Activated T-helper 9 cell treated with anti-CD3 and anti-CD28 coated beads, Interleukin-2, amount 50 U/mL, for 16 hours (primary cell): ENCODE measurements at regions not wholly inside any gene's neighbourhood (a gene's known extent, or its start where the extent isn't known, plus 50 kb on each side); places are given as distances from the start of the nearest gene placed in this dataset.
"Not testable (repeated sequence)": the region's sequence is repeated elsewhere in the genome, so short reads cannot be mapped to it uniquely, and the experiment has no call there.

Experiments used
- DNase-seq: peaks from one replicate; pipeline ENCODE4 v3.0.0-alpha.2; 2020; ENCODE audit warnings: low read depth

DNA sequence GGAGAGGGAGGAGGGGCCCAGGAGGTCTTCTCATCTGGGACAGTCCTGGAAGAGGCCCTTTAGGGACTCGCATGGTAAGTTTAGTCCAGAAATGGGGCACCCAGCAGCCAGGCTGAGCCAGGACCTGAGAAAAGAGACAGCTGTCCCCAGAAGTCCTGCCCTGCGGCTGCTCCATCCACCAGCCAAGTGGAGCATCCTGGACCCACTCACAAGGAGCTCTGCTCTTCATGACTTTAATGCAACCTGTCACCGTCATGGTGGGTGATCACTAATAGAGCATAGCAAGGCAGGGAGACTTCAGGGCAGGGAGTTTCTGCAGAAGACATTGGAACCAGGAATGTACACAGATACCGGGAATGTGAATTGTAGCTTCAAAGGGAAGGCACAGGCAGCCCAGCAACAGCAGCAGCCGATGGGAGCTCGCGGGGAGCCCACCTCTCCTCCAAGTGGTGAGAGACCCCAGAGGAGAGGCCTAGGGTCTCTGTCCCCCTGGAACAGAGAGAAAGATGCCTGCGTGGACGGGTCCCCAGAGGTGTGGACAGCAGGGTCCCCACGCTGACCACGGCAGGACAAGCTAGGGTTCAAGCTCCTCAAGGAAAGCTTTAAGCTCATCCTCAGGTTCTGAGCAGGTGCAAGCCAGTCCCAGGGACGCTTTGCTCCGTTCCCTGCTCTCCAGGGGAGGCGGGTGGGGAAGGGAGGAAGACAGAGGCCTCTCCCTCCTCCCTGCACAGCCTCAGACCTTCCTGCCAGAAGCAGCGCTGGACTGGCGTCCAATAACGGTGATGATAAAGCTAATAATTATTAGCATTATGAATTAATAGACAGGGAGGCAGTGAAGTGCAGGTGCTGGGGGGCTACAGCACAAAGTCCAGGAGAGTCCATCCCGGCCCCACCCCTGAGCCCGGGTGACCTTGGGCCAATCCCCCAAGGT is 335.3 kb downstream of the ADGRD1 start:
- not testable (repeated sequence) for DNase-seq

DNA sequence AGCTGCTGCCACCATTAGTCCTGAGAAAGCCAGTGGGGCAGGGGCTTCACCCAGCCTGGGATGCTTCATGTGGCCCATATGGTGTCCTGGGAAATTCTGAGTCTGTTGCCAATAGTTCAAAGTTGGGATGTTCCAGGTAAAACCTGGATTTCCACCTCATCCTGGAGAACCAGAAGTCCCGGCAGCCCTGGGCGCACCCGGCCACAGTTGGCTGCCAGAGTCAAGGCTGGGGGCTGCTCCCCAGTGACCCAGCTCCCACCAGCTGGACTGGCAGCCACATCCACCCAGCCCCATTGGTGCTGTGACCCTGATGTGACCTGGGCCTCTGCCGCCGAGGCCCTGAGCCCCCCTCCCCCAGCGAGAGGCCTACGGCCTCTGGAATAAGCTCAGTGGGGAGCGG is 336.1 kb downstream of the ADGRD1 start:
- not testable (repeated sequence) for DNase-seq

DNA sequence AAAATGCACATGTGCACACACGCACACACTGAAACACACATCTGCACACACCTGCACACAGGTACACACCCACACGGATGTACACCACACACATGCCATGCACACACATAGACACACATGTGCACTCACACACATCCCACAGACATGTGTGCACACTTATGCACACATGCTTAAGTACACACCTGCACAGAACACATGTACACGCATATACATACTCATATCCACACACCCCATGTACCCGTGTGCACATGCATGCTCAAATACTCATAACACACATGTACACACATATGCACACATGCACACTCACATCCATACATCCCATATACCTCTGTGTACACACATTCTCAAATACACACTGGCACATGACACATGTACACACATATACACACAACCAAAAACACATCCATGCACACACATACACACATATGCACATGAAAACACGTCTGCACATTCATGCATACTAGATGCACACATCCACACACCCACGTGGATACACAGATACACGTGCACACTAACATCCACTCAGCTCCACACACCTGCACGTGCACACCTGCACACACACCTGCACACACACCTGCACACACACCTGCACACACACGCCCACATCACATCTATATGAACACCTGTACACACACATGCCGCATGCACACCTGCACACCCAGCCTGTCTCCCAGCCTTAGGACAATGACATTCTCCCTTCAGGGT is 336.7 kb downstream of the ADGRD1 start:
- DNase-seq = no peak

DNA sequence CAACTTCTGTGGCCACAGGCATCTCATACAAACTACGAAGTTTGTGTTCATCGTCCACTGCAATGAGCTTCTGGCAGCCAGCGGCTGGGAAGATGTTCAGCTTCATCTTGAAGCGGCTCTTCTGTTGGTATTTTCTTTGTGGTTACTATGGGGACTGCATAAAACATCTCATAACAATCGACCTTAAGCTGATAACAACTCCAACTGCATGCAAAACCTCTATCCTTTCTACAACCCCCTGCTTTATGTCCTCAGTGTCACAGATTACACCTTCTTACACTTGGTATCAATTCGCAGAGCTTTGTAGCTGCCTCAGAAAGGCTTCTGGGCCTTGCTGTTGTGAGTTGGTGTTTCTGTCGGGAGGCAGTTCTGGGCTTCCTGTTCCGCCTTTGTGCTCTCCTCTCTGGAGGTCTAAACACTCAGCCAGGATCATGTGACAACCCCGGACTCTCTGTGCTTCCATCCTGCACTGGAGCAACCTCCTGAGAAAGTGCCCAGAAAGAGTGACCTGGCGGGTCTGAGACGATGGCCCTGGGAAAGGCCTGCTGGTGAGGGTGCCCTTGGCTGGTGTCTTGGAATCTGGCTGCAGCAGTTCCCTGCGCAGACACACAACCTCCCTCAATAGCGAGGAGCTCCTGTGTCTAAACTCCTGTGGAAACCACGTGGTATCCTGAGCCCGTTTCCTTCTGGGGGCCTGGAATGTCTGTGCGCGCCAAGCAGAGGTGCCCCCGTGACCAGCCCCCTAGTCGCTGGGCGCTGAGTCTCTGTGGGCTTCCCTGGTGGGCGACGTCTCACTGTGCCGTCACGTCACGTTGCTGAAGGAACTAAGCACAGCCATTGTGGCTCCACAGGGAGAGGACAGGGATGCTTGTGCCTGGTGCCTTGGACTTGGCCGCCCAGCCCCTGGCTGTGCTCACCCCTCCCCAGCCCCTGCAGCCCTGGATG is 339.6 kb downstream of the ADGRD1 start:
- not testable (repeated sequence) for DNase-seq

DNA sequence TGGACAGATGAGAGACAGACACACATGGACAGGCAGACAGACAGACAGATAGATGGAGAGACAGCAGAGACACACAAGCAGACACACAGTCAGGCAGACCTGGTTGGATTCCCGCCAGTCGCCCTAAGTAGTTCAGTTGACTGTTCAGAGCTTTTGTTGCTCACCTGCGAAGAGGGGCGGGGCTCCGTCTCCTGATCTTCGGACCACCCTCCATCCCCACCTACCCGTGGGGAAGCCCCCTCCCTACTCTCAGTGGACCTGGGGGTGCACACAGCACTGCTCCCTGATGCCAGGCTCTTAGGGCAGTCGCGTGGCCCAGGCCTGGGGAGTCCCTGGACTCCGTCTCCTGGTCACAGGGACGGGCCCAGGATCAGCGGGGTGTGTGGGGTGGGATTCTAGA is 341.0 kb downstream of the ADGRD1 start:
- DNase-seq = not testable (repeated sequence)

DNA sequence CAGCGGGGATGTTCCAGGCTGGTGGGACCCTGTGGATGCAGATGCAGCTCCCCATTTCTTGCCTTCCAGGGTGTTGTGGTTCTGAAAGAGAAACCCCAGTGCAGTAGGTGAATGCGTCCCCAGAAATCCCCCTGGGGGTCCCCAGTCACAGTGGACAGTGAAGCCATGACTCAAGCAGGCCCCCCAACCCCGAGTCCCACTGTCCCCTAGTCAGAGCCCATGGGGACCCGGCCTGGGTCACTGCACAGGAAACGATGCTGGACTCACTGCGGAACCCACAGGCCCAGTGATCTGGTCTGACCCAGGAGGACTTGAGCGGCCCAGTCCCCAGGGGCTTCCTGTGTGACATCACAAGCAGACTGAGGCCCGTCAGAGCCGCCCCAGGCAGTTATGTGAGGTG is 341.4 kb downstream of the ADGRD1 start:
- DNase-seq = not testable (repeated sequence)

DNA sequence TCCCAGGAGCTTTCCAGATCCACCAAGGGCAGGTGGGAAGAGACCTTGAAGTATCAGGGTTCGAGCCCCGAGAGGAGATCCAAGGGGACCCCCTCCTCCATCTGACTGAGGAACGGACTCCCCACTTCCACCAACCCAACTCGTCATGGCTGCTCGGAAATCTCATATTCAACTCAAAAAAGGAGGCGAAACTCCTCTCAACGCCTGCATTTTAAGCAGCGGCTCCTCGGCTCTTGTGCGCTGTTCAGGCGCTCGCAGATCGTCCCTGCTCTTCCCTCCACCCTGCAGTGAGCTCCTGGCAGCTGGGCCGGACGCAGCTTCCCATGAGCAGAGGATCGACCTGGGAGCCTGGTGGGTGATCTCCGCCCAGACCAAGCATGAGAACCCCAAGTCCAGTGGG is 341.9 kb downstream of the ADGRD1 start:
- DNase-seq = not testable (repeated sequence)

DNA sequence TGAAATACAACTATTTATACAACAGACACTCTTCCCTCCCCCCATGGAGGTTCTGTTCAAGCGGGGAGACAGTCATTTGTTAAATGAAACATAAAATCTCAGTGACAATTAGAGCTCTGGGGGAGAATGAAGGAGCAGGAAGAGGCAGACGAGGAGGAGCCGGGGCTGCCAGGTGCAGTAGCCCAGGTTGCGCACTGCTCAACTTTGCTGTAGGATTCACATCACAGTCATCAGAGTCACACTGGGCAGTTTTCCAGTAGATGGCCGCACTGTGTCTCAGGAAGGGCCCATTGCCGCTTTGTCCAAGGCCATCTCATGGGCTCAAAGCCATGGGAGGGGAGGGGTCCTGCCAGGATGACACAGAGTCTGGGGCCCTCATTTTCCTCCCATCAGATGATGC is 342.4 kb downstream of the ADGRD1 start:
- DNase-seq = not testable (repeated sequence)

DNA sequence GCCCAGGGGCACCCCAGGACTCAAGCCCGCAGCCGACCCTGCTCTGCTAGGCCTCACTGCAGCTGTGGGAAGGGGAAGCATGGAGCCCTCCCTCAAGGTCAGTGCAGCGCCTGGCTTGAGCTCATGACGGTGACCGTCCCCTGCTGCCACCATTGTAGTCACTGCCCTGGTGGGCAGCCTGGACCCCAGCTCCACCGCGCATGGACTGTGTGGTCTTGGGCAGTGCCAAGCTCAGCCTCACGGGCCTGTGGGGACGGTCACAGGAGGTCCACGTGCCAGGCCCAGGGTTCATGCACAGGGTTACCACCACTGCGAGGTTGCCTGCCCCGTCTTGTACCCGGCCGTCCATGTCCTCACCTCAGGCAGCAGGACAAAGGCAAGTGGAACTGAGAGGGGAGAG is 342.9 kb downstream of the ADGRD1 start:
- not testable (repeated sequence) for DNase-seq

DNA sequence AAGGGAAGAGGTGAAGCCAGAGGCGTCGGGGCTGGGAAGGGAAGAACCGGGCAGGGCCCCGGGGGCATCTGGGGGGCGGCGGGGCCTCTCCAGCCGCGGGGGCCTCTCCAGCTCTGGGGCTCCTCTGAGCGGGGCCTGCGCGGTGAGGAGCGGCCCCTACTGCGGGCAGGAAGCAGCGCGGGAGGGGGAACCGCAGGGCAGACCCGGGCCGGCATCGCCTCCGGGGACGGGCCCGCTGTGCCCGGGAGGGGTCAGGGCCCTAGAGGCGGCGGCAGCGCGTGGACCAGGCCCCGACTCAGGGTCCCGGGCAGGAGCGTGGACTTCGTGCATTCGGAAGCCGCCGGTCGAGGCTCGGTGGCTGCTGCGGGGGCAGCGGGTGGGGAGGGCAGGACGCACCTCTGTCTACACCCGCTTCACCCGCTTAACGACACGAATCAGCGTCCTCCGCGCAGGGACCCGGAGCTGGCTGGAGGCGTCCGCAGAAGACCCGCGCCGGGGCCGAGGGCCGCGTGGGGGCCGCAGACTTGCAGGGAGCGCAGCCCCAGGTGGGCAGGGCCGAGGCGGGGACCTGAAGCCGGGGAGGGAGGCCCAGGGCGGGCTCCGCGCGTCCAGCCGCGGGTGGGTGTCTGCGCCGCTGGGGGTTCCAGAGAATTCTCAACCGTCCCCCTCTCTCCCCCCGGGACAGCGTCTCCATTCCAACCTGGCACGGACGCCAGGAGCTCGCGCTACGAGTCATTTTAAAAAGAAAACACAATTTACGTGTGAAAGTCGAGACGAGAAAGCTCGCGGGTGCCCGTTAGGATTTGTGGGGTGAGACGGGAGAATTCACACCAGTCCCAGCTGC is 345.0 kb downstream of the ADGRD1 start:
- DNase-seq = not testable (repeated sequence)

DNA sequence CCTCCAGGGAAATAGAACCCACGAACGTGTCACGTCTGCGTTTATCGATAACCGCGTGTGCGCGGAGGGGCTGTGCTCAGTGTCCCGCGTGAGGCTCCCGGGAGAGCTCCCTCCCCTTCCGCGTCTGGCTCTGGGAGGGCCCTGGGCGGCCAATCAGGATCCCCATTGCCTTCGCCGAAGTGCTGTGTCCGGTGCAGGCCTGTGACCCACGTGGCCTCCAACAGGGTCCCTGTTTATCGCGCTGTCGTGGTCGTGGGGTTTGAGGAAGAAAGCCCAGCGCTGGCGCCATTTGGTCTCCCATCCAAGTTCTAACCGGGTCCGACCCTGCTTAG is 345.6 kb downstream of the ADGRD1 start:
- DNase-seq = not testable (repeated sequence)

DNA sequence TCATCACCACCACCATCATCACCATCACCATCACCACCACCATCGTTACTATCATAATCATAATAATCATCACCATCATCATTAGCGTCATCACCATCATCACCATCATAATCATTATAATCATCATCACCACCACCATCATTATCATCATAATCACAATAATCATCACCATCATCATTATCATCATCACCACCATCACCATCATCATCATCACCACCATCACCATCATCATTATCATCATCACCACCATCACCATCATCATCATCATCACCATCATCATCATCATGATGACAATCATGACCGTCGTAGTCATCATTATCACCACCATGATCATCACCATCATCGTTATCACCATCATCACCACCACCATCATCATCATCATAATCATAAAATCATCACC is 349.9 kb downstream of the ADGRD1 start:
- not testable (repeated sequence) for DNase-seq

DNA sequence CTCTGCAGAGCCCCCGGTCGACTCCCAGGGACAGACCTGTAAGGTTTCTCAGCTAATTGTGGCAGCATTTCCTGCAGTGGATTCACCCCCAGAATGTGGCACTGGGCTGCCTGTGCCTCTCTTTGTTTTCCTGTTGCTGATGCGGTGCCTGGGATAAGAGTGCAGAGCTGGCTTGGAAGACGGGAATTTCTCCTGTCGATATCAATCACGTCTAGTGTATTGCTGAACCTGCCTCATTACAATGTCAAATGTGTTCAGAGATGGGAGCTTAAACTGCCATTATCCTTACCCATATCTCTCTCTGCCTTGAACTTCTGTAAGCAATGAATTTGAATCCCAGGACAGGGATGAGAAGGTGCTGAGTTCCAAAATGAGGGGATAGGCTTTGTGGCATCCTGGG is 350.9 kb downstream of the ADGRD1 start:
- not testable (repeated sequence) for DNase-seq

DNA sequence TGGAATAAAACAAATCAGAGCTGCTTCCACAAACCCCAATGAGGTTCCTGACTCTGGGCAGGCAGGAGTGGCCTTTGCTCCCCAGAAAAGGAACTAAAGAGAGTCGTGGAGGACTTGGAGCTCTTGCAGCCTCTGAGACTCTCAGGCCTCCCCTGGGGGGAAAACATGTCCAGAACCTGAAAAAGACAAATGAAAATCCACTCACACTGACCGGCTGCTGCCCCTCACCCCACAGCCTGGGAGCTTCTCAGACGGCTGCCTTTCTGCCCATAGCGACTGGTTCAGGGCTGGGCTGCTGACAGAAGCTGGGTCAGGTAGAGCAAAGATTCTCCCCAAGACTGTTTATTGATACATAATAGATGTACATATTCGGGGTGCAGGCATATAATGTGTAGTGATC is 356.0 kb downstream of the ADGRD1 start:
- no peak for DNase-seq

DNA sequence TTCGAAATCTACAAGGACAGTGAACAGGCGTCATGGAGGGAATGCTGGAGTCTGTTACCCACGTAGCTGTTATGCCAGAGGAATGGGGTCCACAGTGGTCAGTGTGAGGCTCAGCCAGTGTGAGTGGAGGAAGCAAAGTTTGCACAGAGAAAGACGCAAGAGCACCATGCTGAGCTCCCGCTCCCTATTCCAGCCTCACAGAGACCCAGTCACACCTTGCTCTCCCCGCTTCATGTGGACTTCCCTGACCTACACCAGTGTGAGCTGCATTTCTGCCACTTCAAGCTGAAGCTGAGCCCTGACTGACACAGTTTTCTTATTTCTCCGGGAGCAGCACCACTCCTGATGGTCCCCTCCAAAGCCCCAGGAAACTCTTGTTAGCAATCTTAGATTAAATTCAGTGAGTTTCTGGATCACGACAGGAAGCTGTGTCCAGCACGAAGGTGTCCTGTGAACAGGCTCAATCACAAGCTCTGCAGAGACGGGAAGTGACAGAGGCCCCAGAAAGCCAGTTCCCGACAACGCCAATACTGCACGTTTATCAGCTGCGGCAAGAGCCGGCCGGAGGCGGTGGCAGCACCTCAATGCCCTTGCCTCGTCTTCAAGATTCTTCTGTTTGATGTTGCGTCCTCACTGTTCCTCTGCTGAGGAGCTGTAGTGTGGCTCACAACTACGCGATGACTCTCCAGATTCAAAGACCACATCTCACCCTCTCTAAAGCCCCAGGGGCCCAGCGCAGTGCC is 356.7 kb downstream of the ADGRD1 start:
- not testable (repeated sequence) for DNase-seq

DNA sequence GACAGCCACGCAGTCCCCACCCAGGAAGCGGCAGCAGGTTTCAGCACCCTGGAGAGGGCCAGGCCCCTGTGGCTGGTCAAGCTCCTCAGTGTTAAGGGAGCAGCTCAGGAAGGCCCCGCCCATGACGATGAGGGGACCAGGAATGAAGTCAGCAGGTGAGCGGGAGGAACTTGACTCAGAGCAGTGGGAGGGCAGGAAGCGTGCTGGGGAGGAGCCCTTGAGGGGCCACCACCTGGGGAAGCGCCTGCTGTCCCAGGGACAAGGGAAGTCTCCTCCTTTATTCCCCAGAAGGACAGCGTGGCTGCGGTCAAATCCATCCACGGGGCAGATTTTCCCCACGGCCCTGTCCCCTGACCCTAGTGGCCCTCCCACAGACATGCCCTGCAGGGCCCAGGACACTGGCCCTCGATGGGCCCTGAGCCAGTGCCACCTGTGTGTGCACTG is 357.6 kb downstream of the ADGRD1 start:
- not testable (repeated sequence) for DNase-seq

DNA sequence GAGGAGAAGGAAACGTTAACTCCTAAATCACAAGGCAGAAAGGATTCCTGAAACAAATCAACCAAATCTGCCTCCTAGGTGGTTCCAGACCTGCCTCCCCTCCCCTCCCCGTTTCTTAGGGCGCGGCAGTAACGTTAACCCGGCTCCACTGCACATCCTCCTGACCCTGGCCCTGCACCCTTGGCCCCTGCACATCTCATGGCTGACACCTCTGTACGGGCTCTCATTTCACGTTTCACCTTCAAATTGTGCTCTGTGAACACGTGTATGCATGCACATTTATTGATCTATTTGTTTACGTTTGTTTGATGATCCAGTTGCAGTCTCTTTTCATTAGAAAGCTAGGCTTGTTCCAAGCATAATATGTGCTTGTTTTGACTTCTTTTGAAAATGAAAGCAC is 358.1 kb downstream of the ADGRD1 start:
- DNase-seq = no peak

DNA sequence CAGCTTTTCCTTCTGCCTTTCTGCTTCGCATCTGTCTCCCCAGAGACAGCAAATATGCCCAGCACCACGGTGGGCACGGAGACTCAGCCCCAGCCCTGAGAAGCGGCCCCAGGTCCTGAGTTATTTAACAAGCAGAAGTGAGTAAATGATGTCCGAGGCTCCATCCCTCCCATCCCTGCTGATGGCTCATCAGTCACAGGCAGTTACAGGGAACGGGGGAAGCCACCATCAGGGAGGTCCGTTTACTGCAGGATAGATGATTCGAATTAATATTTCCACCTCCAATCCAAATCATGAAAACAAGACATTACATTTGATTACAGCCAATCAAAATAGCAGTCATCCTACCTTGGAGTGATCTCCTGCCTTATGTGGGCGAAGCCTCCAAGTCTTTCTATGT is 358.7 kb downstream of the ADGRD1 start:
- DNase-seq = not testable (repeated sequence)

DNA sequence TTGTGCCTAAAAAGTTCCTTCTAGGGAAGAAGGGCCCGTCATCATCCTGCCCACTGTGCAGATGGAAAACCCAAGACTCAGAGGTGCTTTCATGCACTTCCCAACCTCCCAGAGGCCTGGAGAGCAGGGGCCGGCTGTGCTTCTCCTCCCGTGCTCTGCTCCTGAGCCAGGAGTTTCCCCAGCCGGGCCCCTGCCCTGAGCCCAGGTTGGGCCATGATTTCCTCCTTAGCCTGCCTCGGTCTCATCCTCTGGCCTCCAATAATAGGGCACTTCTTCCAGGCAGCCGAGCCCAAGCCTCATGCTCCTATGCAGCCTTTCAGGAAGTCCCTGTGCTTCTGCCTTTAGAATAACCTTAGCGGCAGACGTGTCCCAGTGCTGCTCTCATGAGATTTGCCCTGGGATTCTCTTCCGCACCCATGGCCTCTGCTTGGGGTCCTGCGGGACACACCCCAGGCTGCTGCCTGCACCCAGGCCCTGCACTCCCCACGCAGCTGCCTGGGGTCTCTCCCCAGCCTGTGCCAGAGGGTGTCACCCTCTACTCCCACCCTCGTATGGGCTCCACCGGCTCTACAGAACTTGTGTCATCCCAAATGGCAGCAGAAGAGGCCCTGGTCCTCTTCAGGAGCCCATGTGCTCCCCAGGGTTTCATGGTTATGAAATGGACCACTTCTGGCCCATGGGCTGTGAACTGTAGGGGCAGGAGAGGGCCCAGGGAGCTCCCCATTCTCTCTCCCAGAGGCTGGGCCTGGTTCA is 359.3 kb downstream of the ADGRD1 start:
- no peak for DNase-seq

DNA sequence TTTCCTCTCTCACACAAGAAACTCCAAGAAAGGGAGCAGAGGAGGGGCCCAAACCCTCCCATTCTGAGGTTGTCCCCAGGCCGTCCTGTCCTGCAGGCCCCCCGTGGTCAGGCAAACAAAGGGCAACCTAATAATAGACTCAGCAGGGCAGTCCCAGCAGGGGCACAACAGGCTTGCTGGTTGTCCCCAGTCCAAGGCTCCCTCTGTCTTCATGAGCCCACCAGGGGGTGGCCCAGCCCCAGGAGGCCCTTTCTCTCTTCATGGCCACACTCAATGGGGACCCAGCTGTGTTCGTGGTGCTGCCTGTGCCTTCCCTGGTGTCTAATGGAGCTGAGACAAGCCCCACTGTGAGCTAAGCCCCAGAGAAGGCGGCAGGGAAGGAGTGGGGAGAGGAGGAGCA is 359.9 kb downstream of the ADGRD1 start:
- no peak for DNase-seq
